ENCODE measurements at regions not wholly inside any gene's neighbourhood (a gene's known extent, or its start where the extent isn't known, plus 50 kb on each side); places are given as distances from the start of the nearest gene placed in this dataset.

- no peak for TF ChIP-seq YY1 (IDR thresholded peaks at IDR 0.05; ENCODE audit: insufficient read depth, insufficient read length)
- no peak for TF ChIP-seq ZNF274 (IDR thresholded peaks at IDR 0.05; ENCODE audit: low read depth, low read length)
Observed at GRCh38 chr12:115319446-115320040, 635.6 kb upstream of the TBX3 start.

Measured in NT2/D1 (cell line).